HL-60 (cell line): ENCODE measurements at regions not wholly inside any gene's neighbourhood (a gene's known extent, or its start where the extent isn't known, plus 50 kb on each side); places are given as distances from the start of the nearest gene placed in this dataset.

Experiments
- DNase-seq, 2 experiments: peaks; one replicate each; pipeline ENCODE4 v3.0.0-alpha.2; 2010 to 2020; ENCODE audit warnings: low read depth in 1 of 2, low spot score in 1 of 2
- H3K27ac ChIP-seq: fragments of 250-450 bp; sonication (Bioruptor Pico); replicated peaks from 2 replicates; pipeline ENCODE4 v1.5.1; 2020; ENCODE audit warnings: mild to moderate bottlenecking, moderate library complexity
- H3K27me3 ChIP-seq: fragments of 250-450 bp; sonication (Bioruptor Pico); 2 replicates; pipeline ENCODE4 v1.5.1; 2021; ENCODE audit warnings: mild to moderate bottlenecking, moderate library complexity; ENCODE audit not compliant: insufficient read depth, poor library complexity, severe bottlenecking
- H3K4me3 ChIP-seq: replicated peaks from 2 replicates; pipeline ENCODE4 v1.5.1; 2011; ENCODE audit warnings: mild to moderate bottlenecking, control low read depth, low read length; ENCODE audit not compliant: insufficient read depth
- GABPA ChIP-seq: IDR thresholded peaks from 2 replicates; pipeline ENCODE4 v1.6.1; 2012; ENCODE audit warnings: low read depth
- POLR2AphosphoS5 ChIP-seq: IDR thresholded peaks from 2 replicates; pipeline ENCODE4 v1.6.1; 2012; ENCODE audit warnings: low read depth
- SPI1 ChIP-seq: IDR thresholded peaks from 2 replicates; pipeline ENCODE4 v1.6.1; 2012; ENCODE audit warnings: low read depth, mild to moderate bottlenecking, borderline replicate concordance
- TF ChIP-seq, protein P1 (sequence below): IDR thresholded peaks from one replicate; pipeline ENCODE4 v1.5.1; 2011; ENCODE audit warnings: low read length, control low read depth, inconsistent platforms; ENCODE audit not compliant: insufficient read depth
- TF ChIP-seq, protein P2 (sequence below): IDR thresholded peaks from 2 replicates; pipeline ENCODE4 v1.6.1; 2012; ENCODE audit warnings: low read depth; ENCODE audit not compliant: insufficient replicate concordance

DNA sequence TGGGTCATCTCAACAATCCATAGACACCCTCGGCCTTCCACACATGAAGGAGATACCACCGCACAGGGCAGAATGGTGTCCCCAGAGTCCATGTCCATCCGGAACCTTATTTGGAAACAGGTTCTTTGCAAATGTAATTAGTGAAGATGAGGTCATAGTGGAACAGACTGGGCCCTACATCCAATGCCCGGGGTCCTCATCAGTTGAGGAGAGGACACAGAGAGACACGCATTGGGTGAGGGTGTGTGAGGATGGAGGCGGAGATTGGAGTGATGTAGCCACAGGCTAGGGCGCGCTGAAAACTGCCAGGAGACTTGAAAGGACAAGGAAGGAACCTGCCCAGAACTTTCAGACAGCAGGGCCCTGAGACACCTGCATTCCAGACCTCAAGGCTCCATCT lies 169.4 kb downstream of the ENGASE start:
- H3K27me3 ChIP-seq = no peaks in the 10 kb centered on the region
- no peak overlapping the region for H3K4me3 ChIP-seq
- H3K27ac ChIP-seq = no peak overlapping the region
- DNase-seq = no peak
- TF ChIP-seq, protein P1, sequence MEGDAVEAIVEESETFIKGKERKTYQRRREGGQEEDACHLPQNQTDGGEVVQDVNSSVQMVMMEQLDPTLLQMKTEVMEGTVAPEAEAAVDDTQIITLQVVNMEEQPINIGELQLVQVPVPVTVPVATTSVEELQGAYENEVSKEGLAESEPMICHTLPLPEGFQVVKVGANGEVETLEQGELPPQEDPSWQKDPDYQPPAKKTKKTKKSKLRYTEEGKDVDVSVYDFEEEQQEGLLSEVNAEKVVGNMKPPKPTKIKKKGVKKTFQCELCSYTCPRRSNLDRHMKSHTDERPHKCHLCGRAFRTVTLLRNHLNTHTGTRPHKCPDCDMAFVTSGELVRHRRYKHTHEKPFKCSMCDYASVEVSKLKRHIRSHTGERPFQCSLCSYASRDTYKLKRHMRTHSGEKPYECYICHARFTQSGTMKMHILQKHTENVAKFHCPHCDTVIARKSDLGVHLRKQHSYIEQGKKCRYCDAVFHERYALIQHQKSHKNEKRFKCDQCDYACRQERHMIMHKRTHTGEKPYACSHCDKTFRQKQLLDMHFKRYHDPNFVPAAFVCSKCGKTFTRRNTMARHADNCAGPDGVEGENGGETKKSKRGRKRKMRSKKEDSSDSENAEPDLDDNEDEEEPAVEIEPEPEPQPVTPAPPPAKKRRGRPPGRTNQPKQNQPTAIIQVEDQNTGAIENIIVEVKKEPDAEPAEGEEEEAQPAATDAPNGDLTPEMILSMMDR = no peak
- TF ChIP-seq POLR2AphosphoS5 (no peak), GABPA (no peak)

DNA sequence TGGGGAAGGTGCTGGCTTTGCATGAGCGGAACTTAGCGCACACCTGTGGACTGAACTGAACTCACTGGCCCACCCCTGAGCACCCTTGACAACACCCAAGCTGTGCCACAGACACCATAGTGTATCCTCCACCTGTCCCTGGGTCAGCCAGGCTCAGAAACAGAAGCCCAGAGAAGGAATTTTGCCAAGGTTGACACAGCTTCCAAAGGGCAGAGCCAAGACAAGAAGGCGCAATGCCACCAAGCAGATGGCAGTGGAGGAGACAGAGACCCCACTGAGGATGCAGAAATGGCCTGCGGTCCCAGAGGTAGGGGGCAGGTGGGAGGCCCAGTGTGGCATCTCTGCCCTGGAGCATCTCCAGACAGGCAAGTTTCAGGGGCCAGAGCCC lies 169.0 kb downstream of the ENGASE start:
- Histone ChIP-seq H3K27me3 (no peaks in the 10 kb centered on the region), H3K4me3 (no peak overlapping the region), H3K27ac (no peak overlapping the region)
- TF ChIP-seq SPI1 (no peak), GABPA (no peak)
- TF ChIP-seq, protein P1 = no peak
- no peak for DNase-seq

DNA sequence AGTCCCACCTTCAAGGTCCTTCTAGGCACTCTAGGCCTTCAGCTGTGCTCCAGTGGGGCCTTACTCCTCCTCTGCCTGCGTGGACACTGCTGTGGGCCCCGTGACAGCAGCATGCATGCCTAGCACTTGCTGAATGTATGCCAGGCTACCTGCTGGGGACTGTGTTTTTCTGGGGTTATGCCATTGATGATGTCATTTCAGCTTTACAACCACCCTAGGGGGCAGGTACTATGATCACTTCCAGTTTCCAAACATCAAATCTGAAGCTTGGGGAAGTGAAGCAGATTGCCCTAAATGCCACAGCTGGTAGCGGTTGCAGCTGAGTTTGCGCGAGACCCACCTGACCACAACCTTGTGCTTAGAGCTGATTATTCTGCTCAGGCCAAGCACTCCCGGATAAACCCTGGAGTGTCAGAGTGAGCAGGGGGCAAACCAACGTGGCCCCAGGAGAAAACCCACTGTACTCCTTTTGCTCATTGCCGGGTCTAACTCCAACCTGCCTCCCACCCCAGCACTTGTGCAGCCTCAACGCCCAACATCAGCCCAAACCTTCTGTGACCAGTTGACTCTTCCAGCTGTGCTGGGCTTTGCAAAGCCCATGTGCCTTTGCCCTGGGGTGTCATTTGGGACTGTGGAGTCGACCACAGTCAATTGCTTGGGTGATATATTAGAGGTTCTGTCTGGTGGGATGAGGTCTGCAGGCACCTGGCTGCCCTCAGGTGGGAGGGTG lies 168.4 kb downstream of the ENGASE start:
- H3K4me3 ChIP-seq = no peak overlapping the region
- no peak overlapping the region for H3K27ac ChIP-seq
- TF ChIP-seq, protein P1 = no peak
- no peak for TF ChIP-seq POLR2AphosphoS5
- no peak for TF ChIP-seq GABPA
- TF ChIP-seq, protein P2, sequence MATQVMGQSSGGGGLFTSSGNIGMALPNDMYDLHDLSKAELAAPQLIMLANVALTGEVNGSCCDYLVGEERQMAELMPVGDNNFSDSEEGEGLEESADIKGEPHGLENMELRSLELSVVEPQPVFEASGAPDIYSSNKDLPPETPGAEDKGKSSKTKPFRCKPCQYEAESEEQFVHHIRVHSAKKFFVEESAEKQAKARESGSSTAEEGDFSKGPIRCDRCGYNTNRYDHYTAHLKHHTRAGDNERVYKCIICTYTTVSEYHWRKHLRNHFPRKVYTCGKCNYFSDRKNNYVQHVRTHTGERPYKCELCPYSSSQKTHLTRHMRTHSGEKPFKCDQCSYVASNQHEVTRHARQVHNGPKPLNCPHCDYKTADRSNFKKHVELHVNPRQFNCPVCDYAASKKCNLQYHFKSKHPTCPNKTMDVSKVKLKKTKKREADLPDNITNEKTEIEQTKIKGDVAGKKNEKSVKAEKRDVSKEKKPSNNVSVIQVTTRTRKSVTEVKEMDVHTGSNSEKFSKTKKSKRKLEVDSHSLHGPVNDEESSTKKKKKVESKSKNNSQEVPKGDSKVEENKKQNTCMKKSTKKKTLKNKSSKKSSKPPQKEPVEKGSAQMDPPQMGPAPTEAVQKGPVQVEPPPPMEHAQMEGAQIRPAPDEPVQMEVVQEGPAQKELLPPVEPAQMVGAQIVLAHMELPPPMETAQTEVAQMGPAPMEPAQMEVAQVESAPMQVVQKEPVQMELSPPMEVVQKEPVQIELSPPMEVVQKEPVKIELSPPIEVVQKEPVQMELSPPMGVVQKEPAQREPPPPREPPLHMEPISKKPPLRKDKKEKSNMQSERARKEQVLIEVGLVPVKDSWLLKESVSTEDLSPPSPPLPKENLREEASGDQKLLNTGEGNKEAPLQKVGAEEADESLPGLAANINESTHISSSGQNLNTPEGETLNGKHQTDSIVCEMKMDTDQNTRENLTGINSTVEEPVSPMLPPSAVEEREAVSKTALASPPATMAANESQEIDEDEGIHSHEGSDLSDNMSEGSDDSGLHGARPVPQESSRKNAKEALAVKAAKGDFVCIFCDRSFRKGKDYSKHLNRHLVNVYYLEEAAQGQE = no peak
- TF ChIP-seq SPI1 = no peak
- H3K27me3 ChIP-seq = no peaks in the 10 kb centered on the region
- no peak for DNase-seq

DNA sequence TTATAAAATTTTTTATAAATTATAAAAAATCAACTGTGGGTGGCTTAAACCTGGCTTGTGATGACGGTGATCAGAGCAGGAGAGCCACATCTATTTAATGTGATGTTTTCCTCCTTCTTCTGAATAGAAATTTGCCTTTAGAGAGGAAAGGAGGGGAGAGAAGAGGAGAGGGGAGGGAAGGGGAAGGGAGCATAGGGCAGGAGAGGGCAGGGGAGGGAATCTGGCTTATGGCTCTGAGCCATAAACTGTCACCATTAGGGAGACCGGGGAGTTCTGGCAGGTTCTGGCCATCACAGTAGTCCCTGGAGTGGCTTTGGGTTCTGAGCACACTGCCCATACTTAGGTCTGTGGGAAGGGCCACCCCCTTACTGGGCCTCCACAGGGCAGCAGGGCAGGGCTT lies 167.8 kb downstream of the ENGASE start:
- no peak for DNase-seq
- Histone ChIP-seq H3K27ac (no peak overlapping the region), H3K27me3 (no peaks in the 10 kb centered on the region), H3K4me3 (no peak overlapping the region)
- TF ChIP-seq SPI1 (no peak), POLR2AphosphoS5 (no peak), GABPA (no peak)
- TF ChIP-seq, protein P2 = no peak
- TF ChIP-seq, protein P1 = no peak
